GM12872 (cell line): ENCODE measurements at regions not wholly inside any gene's neighbourhood (a gene's known extent, or its start where the extent isn't known, plus 50 kb on each side); places are given as distances from the start of the nearest gene placed in this dataset.

Experiments
- CTCF ChIP-seq: IDR thresholded peaks from 3 replicates; pipeline ENCODE4 v1.5.1; 2011; ENCODE audit warnings: low read depth, mild to moderate bottlenecking, low read length, moderate library complexity; ENCODE audit not compliant: insufficient read depth

GRCh38 chr18:37778417-37779165 is 213.0 kb upstream of the CELF4 start:
- TF ChIP-seq CTCF: peak; percentile 84

DNA sequence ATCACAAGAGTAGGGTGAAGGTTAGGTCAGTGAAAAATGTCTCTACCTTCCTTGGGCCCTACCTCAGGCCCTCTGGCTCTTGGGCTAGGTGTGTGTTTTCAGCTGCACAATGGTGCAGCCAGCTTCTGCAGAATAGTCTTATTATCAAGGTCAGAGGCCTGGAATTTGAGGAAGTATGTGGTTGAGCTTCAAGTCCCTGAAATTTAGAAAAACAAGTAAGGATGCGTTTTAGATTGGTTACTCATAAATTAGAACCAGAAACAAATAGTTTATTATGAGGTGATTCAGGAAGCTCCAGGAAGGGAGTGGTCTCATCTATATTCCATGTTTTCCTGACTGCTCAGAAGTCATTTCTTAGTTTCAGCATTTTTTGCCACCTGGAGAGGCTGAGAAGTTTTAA is 204.2 kb upstream of the CELF4 start:
- TF ChIP-seq CTCF: no peak

DNA sequence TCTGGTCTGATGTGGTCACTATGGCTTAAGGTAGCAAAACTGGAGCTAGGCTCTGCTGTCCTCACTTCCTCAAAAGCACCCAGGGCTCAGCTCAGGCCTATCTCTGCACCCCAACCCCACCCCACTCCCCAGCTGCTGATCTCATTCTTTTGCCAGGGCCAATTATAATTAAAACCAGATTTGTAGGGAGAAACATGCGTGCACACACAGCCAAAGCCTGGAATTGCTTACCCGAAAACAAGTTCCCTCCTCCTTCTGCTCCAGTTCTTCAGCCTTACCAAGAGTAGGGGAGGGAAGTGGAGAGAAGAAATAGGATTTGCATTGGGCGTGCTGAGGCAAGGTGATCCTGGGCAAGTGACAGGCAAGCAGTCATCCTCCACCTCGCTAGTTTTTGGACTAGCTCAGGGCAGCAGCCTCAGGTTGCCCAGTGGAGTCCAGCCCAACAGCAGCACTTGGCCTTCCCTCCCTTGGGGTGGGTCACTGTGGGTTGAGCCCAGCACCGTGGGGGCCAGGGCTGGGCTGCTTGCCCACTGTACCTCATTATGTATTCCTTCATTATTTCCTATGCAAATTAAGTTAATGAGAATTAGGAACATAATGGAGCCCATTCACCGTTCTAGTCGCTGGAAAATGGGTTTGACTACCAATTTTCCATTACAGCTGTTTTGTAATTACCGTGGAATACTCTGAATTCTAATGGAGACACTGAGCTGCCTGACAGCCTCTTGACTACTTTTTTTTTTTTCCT is 199.1 kb upstream of the CELF4 start:
- TF ChIP-seq CTCF: no peak

GRCh38 chr18:37762076-37762621 is 196.6 kb upstream of the CELF4 start:
- no peak for TF ChIP-seq CTCF

DNA sequence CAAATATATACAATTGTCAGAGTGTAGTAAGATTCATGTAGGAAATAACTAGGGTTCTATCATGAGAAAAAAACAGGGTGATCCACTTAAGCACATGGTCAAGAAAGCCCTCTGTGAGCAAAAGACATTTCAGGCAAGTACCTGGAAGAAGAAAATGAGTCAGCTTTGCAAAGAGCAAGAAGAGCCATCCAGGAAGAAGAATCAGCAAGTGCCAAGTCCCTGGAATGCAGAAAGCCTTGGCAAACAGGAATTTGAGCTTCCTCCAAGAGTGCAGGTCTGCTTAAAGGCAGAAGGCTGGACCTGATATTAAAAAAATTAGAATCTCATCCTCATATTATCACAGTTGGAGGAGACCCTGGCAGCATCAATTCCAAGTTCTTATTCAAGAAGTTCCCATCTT is 188.5 kb upstream of the CELF4 start:
- no peak for TF ChIP-seq CTCF

GRCh38 chr18:37742436-37742835 is 176.8 kb upstream of the CELF4 start:
- TF ChIP-seq CTCF: no peak

DNA sequence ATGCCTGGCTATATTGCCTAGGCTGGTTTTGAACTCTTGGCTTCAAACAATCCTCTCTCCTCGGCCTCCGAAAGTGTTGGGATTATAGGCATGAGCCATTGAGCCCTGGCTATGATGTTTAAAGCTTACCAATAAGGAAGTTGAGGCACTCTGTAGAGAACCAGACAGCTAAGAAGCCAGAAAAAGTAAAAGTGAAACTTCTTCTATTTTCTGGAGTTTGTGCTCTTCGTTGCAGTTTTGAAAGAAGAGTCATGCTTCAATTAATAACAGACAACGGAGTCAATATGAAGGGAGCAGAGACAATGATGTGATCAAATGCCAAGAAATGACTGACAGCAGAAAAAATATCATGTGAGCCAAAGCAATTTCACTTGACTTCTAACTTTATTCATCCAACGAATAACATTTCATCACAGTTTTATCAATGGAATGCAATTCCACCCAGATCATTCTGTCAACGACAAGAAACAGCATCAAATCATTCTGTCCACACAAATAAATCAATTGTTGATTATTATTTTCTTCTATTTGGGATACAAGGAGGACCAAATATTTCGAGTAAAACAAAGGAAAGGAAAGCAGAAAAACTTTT is 175.5 kb upstream of the CELF4 start:
- no peak for TF ChIP-seq CTCF
